ENCODE measurements at regions not wholly inside any gene's neighbourhood (a gene's known extent, or its start where the extent isn't known, plus 50 kb on each side); places are given as distances from the start of the nearest gene placed in this dataset.

DNA sequence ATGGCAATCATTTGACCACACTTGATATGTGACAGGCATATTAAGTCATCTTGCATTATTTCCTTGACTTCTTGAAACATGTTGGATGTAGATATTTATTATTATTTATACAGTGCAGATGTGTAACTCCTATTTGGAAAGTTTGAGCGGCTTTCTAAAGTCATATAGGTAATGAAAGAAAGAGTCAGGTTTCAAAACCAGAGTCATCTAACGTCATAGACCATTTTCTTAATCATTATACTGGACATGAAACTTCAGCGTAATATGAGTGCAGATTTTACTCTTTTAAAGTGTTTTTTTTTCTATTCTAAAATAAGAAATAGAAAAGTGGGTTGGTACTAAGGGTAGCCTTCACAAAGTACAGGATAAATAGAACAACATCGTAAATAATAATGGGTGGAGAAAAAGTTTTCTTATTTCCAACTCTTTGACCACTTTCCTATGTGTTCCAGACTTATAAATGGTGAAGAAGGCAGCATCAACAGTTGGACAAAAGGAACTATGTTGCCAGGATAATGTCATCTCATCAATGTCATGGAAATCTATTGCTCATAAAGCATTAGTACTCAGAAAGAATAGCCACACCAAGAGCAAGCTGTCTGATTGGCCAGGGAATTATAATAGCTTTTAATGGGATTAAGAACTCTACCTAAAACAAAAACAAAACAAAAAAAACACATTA, 108.0 kb upstream of the PCDH18 start (continued):
- TF ChIP-seq, protein P1, sequence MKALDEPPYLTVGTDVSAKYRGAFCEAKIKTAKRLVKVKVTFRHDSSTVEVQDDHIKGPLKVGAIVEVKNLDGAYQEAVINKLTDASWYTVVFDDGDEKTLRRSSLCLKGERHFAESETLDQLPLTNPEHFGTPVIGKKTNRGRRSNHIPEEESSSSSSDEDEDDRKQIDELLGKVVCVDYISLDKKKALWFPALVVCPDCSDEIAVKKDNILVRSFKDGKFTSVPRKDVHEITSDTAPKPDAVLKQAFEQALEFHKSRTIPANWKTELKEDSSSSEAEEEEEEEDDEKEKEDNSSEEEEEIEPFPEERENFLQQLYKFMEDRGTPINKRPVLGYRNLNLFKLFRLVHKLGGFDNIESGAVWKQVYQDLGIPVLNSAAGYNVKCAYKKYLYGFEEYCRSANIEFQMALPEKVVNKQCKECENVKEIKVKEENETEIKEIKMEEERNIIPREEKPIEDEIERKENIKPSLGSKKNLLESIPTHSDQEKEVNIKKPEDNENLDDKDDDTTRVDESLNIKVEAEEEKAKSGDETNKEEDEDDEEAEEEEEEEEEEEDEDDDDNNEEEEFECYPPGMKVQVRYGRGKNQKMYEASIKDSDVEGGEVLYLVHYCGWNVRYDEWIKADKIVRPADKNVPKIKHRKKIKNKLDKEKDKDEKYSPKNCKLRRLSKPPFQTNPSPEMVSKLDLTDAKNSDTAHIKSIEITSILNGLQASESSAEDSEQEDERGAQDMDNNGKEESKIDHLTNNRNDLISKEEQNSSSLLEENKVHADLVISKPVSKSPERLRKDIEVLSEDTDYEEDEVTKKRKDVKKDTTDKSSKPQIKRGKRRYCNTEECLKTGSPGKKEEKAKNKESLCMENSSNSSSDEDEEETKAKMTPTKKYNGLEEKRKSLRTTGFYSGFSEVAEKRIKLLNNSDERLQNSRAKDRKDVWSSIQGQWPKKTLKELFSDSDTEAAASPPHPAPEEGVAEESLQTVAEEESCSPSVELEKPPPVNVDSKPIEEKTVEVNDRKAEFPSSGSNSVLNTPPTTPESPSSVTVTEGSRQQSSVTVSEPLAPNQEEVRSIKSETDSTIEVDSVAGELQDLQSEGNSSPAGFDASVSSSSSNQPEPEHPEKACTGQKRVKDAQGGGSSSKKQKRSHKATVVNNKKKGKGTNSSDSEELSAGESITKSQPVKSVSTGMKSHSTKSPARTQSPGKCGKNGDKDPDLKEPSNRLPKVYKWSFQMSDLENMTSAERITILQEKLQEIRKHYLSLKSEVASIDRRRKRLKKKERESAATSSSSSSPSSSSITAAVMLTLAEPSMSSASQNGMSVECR (CRISPR knock-in tag; IDR thresholded peaks at IDR 0.05; ENCODE audit: borderline replicate concordance): no peak
- no peak for TF ChIP-seq ATF1 (CRISPR knock-in tag; IDR thresholded peaks at IDR 0.05)
- TF ChIP-seq, protein P2, sequence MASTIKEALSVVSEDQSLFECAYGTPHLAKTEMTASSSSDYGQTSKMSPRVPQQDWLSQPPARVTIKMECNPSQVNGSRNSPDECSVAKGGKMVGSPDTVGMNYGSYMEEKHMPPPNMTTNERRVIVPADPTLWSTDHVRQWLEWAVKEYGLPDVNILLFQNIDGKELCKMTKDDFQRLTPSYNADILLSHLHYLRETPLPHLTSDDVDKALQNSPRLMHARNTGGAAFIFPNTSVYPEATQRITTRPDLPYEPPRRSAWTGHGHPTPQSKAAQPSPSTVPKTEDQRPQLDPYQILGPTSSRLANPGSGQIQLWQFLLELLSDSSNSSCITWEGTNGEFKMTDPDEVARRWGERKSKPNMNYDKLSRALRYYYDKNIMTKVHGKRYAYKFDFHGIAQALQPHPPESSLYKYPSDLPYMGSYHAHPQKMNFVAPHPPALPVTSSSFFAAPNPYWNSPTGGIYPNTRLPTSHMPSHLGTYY (CRISPR knock-in tag; IDR thresholded peaks at IDR 0.05): no peak
- TF ChIP-seq JAZF1 (CRISPR knock-in tag; IDR thresholded peaks at IDR 0.05): no peak
- TF ChIP-seq, protein P3, sequence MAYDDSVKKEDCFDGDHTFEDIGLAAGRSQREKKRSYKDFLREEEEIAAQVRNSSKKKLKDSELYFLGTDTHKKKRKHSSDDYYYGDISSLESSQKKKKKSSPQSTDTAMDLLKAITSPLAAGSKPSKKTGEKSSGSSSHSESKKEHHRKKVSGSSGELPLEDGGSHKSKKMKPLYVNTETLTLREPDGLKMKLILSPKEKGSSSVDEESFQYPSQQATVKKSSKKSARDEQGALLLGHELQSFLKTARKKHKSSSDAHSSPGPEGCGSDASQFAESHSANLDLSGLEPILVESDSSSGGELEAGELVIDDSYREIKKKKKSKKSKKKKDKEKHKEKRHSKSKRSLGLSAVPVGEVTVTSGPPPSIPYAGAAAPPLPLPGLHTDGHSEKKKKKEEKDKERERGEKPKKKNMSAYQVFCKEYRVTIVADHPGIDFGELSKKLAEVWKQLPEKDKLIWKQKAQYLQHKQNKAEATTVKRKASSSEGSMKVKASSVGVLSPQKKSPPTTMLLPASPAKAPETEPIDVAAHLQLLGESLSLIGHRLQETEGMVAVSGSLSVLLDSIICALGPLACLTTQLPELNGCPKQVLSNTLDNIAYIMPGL (CRISPR knock-in tag; IDR thresholded peaks at IDR 0.05): no peak
- TF ChIP-seq, protein P4, sequence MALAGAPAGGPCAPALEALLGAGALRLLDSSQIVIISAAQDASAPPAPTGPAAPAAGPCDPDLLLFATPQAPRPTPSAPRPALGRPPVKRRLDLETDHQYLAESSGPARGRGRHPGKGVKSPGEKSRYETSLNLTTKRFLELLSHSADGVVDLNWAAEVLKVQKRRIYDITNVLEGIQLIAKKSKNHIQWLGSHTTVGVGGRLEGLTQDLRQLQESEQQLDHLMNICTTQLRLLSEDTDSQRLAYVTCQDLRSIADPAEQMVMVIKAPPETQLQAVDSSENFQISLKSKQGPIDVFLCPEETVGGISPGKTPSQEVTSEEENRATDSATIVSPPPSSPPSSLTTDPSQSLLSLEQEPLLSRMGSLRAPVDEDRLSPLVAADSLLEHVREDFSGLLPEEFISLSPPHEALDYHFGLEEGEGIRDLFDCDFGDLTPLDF (CRISPR knock-in tag; IDR thresholded peaks at IDR 0.05): no peak
- TF ChIP-seq, protein P5, sequence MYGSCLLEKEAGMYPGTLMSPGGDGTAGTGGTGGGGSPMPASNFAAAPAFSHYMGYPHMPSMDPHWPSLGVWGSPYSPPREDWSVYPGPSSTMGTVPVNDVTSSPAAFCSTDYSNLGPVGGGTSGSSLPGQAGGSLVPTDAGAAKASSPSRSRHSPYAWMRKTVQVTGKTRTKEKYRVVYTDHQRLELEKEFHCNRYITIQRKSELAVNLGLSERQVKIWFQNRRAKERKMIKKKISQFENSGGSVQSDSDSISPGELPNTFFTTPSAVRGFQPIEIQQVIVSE (CRISPR knock-in tag; IDR thresholded peaks at IDR 0.05; ENCODE audit: borderline replicate concordance): no peak
- no peak for TF ChIP-seq KAT7 (CRISPR knock-in tag; IDR thresholded peaks at IDR 0.05; ENCODE audit: borderline replicate concordance)
- no peak for TF ChIP-seq GABPB1 (CRISPR knock-in tag; IDR thresholded peaks at IDR 0.05)
- TF ChIP-seq ZNF263 (CRISPR knock-in tag; IDR thresholded peaks at IDR 0.05; ENCODE audit: low read depth): no peak
- TF ChIP-seq, protein P6, sequence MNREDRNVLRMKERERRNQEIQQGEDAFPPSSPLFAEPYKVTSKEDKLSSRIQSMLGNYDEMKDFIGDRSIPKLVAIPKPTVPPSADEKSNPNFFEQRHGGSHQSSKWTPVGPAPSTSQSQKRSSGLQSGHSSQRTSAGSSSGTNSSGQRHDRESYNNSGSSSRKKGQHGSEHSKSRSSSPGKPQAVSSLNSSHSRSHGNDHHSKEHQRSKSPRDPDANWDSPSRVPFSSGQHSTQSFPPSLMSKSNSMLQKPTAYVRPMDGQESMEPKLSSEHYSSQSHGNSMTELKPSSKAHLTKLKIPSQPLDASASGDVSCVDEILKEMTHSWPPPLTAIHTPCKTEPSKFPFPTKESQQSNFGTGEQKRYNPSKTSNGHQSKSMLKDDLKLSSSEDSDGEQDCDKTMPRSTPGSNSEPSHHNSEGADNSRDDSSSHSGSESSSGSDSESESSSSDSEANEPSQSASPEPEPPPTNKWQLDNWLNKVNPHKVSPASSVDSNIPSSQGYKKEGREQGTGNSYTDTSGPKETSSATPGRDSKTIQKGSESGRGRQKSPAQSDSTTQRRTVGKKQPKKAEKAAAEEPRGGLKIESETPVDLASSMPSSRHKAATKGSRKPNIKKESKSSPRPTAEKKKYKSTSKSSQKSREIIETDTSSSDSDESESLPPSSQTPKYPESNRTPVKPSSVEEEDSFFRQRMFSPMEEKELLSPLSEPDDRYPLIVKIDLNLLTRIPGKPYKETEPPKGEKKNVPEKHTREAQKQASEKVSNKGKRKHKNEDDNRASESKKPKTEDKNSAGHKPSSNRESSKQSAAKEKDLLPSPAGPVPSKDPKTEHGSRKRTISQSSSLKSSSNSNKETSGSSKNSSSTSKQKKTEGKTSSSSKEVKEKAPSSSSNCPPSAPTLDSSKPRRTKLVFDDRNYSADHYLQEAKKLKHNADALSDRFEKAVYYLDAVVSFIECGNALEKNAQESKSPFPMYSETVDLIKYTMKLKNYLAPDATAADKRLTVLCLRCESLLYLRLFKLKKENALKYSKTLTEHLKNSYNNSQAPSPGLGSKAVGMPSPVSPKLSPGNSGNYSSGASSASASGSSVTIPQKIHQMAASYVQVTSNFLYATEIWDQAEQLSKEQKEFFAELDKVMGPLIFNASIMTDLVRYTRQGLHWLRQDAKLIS (CRISPR knock-in tag; IDR thresholded peaks at IDR 0.05; ENCODE audit: borderline replicate concordance): no peak

DNA sequence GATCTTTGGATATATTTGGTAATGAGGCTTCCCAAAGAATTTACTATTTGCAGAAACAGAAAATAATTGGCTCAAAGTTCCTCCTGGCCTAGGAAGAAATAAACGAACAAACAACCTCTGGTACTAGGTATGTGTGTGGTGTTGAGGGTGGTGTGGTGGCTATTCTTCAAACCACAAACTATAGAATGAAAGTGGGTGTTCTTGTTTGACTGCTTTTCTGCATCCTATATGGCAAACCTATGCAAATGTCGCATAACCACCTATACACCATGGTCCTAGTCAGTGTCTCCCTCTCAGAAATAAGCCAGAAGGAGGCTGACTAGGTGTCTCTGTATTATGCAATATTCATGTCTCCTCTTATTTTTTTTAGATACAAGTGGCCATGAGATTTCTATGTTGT, 106.6 kb upstream of the PCDH18 start:
- ATAC-seq: no peak
- H3K4me3 Mint-ChIP-seq: no peak overlapping the region
- H3K36me3 Mint-ChIP-seq: no peaks in the 10 kb centered on the region
- DNase-seq (ENCODE audit: low spot score): no peak
- H3K27me3 Mint-ChIP-seq (ENCODE audit: low read depth): no peaks in the 10 kb centered on the region
- no peak overlapping the region for H3K27ac Mint-ChIP-seq
- peaks cover 10% of the 10 kb centered on the region for H3K4me1 Mint-ChIP-seq
- CTCF ChIA-PET: no interaction called here
- POLR2A ChIA-PET: no interaction called here
- H3K9me3 Mint-ChIP-seq: no peaks in the 10 kb centered on the region
- TF ChIP-seq, protein P7, sequence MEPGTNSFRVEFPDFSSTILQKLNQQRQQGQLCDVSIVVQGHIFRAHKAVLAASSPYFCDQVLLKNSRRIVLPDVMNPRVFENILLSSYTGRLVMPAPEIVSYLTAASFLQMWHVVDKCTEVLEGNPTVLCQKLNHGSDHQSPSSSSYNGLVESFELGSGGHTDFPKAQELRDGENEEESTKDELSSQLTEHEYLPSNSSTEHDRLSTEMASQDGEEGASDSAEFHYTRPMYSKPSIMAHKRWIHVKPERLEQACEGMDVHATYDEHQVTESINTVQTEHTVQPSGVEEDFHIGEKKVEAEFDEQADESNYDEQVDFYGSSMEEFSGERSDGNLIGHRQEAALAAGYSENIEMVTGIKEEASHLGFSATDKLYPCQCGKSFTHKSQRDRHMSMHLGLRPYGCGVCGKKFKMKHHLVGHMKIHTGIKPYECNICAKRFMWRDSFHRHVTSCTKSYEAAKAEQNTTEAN (CRISPR knock-in tag; IDR thresholded peaks at IDR 0.05): no peak
- TF ChIP-seq ZNF263 (CRISPR knock-in tag; IDR thresholded peaks at IDR 0.05; ENCODE audit: low read depth) (no peak), OVOL2 (CRISPR knock-in tag; IDR thresholded peaks at IDR 0.05; ENCODE audit: borderline replicate concordance) (no peak), ZNF416 (CRISPR knock-in tag; IDR thresholded peaks at IDR 0.05) (no peak), GTF2I (CRISPR knock-in tag; conservative IDR thresholded peaks at IDR 0.05) (no peak), ZNF317 (CRISPR knock-in tag; IDR thresholded peaks at IDR 0.05; ENCODE audit: borderline replicate concordance, low read depth) (no peak)
- TF ChIP-seq, protein P8, sequence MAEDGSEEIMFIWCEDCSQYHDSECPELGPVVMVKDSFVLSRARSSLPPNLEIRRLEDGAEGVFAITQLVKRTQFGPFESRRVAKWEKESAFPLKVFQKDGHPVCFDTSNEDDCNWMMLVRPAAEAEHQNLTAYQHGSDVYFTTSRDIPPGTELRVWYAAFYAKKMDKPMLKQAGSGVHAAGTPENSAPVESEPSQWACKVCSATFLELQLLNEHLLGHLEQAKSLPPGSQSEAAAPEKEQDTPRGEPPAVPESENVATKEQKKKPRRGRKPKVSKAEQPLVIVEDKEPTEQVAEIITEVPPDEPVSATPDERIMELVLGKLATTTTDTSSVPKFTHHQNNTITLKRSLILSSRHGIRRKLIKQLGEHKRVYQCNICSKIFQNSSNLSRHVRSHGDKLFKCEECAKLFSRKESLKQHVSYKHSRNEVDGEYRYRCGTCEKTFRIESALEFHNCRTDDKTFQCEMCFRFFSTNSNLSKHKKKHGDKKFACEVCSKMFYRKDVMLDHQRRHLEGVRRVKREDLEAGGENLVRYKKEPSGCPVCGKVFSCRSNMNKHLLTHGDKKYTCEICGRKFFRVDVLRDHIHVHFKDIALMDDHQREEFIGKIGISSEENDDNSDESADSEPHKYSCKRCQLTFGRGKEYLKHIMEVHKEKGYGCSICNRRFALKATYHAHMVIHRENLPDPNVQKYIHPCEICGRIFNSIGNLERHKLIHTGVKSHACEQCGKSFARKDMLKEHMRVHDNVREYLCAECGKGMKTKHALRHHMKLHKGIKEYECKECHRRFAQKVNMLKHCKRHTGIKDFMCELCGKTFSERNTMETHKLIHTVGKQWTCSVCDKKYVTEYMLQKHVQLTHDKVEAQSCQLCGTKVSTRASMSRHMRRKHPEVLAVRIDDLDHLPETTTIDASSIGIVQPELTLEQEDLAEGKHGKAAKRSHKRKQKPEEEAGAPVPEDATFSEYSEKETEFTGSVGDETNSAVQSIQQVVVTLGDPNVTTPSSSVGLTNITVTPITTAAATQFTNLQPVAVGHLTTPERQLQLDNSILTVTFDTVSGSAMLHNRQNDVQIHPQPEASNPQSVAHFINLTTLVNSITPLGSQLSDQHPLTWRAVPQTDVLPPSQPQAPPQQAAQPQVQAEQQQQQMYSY (CRISPR knock-in tag; IDR thresholded peaks at IDR 0.05): no peak
